ENCODE measurements at regions not wholly inside any gene's neighbourhood (a gene's known extent, or its start where the extent isn't known, plus 50 kb on each side); places are given as distances from the start of the nearest gene placed in this dataset.

DNA sequence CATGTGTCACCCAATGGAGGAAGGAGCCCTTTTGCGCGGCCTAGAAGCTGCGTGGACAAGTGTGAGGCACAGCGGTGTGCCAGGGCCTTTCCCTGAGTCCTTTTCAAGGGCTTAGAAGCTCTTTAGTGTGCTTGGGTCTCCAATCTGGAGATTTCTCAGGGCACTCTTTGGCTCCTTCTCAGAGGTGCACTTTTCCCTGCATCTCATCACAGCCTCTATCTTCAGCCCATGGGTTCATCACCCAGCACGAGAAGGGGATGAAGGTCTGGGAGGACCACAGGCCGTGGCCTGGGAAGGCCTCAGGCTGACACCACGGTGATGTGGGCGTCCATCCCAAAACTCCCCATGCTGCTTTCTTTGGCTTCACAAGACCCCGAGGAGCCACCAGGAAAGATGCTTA is 233.4 kb downstream of the TEX36 start:
- TF ChIP-seq, protein P1, sequence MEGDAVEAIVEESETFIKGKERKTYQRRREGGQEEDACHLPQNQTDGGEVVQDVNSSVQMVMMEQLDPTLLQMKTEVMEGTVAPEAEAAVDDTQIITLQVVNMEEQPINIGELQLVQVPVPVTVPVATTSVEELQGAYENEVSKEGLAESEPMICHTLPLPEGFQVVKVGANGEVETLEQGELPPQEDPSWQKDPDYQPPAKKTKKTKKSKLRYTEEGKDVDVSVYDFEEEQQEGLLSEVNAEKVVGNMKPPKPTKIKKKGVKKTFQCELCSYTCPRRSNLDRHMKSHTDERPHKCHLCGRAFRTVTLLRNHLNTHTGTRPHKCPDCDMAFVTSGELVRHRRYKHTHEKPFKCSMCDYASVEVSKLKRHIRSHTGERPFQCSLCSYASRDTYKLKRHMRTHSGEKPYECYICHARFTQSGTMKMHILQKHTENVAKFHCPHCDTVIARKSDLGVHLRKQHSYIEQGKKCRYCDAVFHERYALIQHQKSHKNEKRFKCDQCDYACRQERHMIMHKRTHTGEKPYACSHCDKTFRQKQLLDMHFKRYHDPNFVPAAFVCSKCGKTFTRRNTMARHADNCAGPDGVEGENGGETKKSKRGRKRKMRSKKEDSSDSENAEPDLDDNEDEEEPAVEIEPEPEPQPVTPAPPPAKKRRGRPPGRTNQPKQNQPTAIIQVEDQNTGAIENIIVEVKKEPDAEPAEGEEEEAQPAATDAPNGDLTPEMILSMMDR (IDR thresholded peaks at IDR 0.05) = no peak
- TF ChIP-seq EP300 (IDR thresholded peaks at IDR 0.05) (no peak), POLR2A (IDR thresholded peaks at IDR 0.05) (no peak)

All from ovary (tissue), 3 donors.